ENCODE measurements at regions not wholly inside any gene's neighbourhood (a gene's known extent, or its start where the extent isn't known, plus 50 kb on each side); places are given as distances from the start of the nearest gene placed in this dataset.

DNA sequence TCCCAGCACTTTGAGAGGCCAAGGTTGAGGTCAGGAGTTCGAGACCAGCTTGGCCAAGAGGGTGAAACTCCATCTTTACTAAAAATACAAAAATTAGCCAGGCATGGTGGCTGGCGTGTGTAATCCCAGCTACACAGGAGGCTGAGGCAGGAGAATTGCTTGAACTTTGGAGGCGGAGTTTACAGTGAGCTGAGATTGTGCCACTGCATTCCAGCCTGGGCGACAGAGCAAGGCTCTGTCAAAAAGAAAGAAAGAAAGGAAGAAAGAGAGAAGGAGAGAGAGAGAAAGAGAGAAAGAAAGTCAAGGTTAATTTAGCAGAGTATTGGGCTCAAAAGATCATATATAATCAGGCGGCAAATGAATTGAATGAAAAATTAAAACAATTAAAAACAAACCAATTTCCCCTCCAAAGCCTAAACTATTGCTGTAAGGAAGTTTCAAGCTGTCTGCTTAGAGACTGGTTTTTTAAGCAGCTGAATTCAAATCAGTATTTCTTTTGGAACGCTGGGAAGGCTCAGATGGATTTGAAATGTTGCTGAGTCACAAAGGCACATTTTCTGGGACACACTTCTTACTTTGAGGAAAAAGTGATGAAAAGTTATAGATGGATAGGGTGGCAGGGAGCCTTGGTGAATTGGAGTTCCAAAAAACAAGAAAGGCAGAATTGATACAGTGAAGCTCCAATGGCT lies 81.3 kb upstream of the BHLHE40 start:
- TF ChIP-seq POLR2A (IDR thresholded peaks at IDR 0.05) = no peak
- TF ChIP-seq, protein P1, sequence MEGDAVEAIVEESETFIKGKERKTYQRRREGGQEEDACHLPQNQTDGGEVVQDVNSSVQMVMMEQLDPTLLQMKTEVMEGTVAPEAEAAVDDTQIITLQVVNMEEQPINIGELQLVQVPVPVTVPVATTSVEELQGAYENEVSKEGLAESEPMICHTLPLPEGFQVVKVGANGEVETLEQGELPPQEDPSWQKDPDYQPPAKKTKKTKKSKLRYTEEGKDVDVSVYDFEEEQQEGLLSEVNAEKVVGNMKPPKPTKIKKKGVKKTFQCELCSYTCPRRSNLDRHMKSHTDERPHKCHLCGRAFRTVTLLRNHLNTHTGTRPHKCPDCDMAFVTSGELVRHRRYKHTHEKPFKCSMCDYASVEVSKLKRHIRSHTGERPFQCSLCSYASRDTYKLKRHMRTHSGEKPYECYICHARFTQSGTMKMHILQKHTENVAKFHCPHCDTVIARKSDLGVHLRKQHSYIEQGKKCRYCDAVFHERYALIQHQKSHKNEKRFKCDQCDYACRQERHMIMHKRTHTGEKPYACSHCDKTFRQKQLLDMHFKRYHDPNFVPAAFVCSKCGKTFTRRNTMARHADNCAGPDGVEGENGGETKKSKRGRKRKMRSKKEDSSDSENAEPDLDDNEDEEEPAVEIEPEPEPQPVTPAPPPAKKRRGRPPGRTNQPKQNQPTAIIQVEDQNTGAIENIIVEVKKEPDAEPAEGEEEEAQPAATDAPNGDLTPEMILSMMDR (IDR thresholded peaks at IDR 0.05) = no peak
